SK-N-MC (cell line): ENCODE measurements at regions not wholly inside any gene's neighbourhood (a gene's known extent, or its start where the extent isn't known, plus 50 kb on each side); places are given as distances from the start of the nearest gene placed in this dataset.

Experiments used
- EZH2 ChIP-seq: fragments of 200-600 bp; sonication (generic); IDR thresholded peaks from one replicate; pipeline ENCODE4 v1.6.1; 2017; ENCODE audit warnings: antibody characterized with exemption
- POLR2AphosphoS5 ChIP-seq: IDR thresholded peaks from 2 replicates; pipeline ENCODE4 v1.6.1; 2012; ENCODE audit warnings: mild to moderate bottlenecking, low read depth, low read length, borderline replicate concordance

DNA sequence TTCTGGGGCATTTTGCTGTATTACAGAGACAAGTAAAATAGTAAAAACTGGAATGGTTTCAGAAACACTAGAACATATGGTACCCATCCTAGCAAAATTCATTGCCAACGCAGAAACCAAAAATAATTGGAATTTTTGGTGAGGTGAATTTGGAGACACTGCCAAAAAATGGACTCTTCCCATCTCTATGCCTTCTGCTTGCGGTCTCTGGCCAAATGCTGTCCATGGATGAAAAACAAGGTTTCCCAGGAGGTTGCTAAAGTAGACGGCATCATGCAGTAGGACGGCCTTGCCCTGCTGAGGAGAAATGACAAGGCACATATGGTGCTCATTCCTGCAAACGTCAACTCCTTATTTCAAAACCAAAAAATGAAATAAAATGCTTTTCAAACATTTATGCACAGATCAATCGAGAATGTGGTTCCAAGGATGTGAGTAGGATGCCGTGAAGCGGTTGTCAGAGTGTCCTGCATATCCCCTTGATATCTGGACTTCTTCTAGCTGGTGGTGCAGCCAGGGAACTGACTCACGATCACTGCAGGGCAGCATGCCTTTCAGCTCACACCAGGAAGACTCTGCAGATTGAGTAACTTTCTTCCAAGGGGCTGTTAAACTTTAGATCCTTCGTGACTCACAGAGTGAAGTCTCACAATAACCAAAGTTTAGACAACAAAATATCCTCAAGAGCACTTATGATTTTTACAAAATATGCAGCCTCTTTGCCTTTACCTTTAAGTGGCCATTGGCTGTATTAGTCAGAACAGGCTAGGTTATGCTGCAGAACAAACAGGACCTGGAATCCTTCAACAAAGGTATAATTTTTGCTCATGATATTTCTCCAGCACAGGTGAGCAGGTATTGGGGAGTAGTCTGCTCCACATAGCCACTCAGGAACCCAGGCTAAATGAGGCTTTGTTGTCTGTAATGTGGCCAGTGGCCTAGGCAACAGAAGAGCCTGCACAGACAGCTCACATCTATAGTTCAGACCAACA lies 149.4 kb upstream of the NDUFV2 start:
- TF ChIP-seq POLR2AphosphoS5 (no peak), EZH2 (no peak)
